ENCODE measurements at regions not wholly inside any gene's neighbourhood (a gene's known extent, or its start where the extent isn't known, plus 50 kb on each side); places are given as distances from the start of the nearest gene placed in this dataset.
"Not testable (repeated sequence)": the region's sequence is repeated elsewhere in the genome, so short reads cannot be mapped to it uniquely, and the experiment has no call there.

GRCh38 chr11:36792996-36793914, 195.2 kb upstream of the RAG2 start:
- DNase-seq: no peak

- DNase-seq: no peak
Observed at GRCh38 chr11:36791957-36792356, 193.9 kb upstream of the RAG2 start.

- DNase-seq: no peak
Observed at GRCh38 chr11:36790526-36790925, 192.5 kb upstream of the RAG2 start.

- DNase-seq: no peak
Observed at GRCh38 chr11:36783808-36784207, 185.8 kb upstream of the RAG2 start.

- no peak for DNase-seq
Observed at GRCh38 chr11:36779791-36780190, 181.8 kb upstream of the RAG2 start.

GRCh38 chr11:36777311-36777710, 179.3 kb upstream of the RAG2 start:
- no peak for DNase-seq

- no peak for DNase-seq
Observed at GRCh38 chr11:36775756-36776155, 177.7 kb upstream of the RAG2 start.

- no peak for DNase-seq
Observed at GRCh38 chr11:36775130-36775529, 177.1 kb upstream of the RAG2 start.

GRCh38 chr11:36774603-36775002, 176.6 kb upstream of the RAG2 start:
- DNase-seq: no peak

- DNase-seq: no peak
Observed at GRCh38 chr11:36763187-36763586, 165.2 kb upstream of the RAG2 start.

- DNase-seq: no peak
Observed at GRCh38 chr11:36757075-36757474, 159.0 kb upstream of the RAG2 start.

- no peak for DNase-seq
Observed at GRCh38 chr11:36753960-36754359, 155.9 kb upstream of the RAG2 start.

- no peak for DNase-seq
Observed at GRCh38 chr11:36751996-36752395, 154.0 kb upstream of the RAG2 start.

- DNase-seq: no peak
Observed at GRCh38 chr11:36751335-36751781, 153.3 kb upstream of the RAG2 start.

- no peak for DNase-seq
Observed at GRCh38 chr11:36750349-36750748, 152.3 kb upstream of the RAG2 start.

- DNase-seq: no peak
Observed at GRCh38 chr11:36748836-36749235, 150.8 kb upstream of the RAG2 start.

- peak; percentile 72 for DNase-seq
Observed at GRCh38 chr11:36746886-36747710, 149.1 kb upstream of the RAG2 start.

GRCh38 chr11:36744375-36745168, 146.5 kb upstream of the RAG2 start:
- peak; percentile 45 for DNase-seq

- DNase-seq: no peak
Observed at GRCh38 chr11:36743039-36743438, 145.0 kb upstream of the RAG2 start.

GRCh38 chr11:36741515-36741914, 143.5 kb upstream of the RAG2 start:
- DNase-seq: no peak

GRCh38 chr11:36738292-36738861, 140.3 kb upstream of the RAG2 start:
- DNase-seq: no peak

GRCh38 chr11:36736103-36736502, 138.1 kb upstream of the RAG2 start:
- no peak for DNase-seq

- DNase-seq: not testable (repeated sequence)
Observed at GRCh38 chr11:36733721-36734120, 135.7 kb upstream of the RAG2 start.
